ENCODE measurements at regions not wholly inside any gene's neighbourhood (a gene's known extent, or its start where the extent isn't known, plus 50 kb on each side); places are given as distances from the start of the nearest gene placed in this dataset.

GRCh38 chr12:113640837-113641236 is 169.2 kb upstream of the LHX5 start:
- Histone ChIP-seq H2BK15ac (ENCODE audit: low read depth, low read length) (no peak overlapping the region), H3K56ac (ENCODE audit: insufficient read length, low read depth, low read length) (no peak overlapping the region), H3K4me2 (ENCODE audit: insufficient read depth, insufficient read length, low read length) (no peak overlapping the region), H3K14ac (ENCODE audit: insufficient read depth, low read length) (no peak overlapping the region), H3K23me2 (ENCODE audit: insufficient read length, low read depth, low read length, poor library complexity, severe bottlenecking) (no peaks in the 10 kb centered on the region), H4K91ac (ENCODE audit: insufficient read length, low read depth, low read length) (no peak overlapping the region), H4K8ac (replicated peaks; ENCODE audit: insufficient read length, low read depth, low read length) (no peak overlapping the region), H2BK20ac (ENCODE audit: low read depth, low read length, poor library complexity, severe bottlenecking) (no peak overlapping the region), H4K5ac (ENCODE audit: insufficient read length, low read depth, low read length) (no peak overlapping the region), H3K4ac (ENCODE audit: low read depth, low read length) (no peak overlapping the region), H4K20me1 (ENCODE audit: control insufficient read depth, insufficient read depth, insufficient read length) (no peaks in the 10 kb centered on the region), H2BK5ac (ENCODE audit: insufficient read length, low read length) (no peak overlapping the region), H3K79me1 (ENCODE audit: insufficient read depth, low read depth, low read length, poor library complexity, severe bottlenecking) (no peaks in the 10 kb centered on the region), H2AK5ac (ENCODE audit: insufficient read length, low read length) (no peak overlapping the region), H2AFZ (ENCODE audit: low read length) (no peak overlapping the region), H3K27me3 (ENCODE audit: insufficient read depth, low read length) (no peaks in the 10 kb centered on the region; the same call in 1 of the 2 replicates), H2BK12ac (ENCODE audit: insufficient read length, low read depth, low read length) (no peak overlapping the region), H3T11ph (ENCODE audit: low read length) (no peak overlapping the region), H3K27ac (ENCODE audit: insufficient read length, low read depth, low read length) (no peak overlapping the region), H3K4me1 (ENCODE audit: insufficient read depth, low read length) (no peaks in the 10 kb centered on the region; the same call in 1 of the 2 replicates), H3K9ac (ENCODE audit: extremely low read depth, insufficient read length, low read length) (no peak overlapping the region), H2BK120ac (ENCODE audit: low read depth, low read length, poor library complexity, severe bottlenecking) (no peak overlapping the region), H3K79me2 (ENCODE audit: insufficient read depth, low read length) (no peaks in the 10 kb centered on the region), H3K9me3 (ENCODE audit: control insufficient read depth, low read depth, low read length) (no peaks in the 10 kb centered on the region), H3K23ac (ENCODE audit: insufficient read length, low read depth, low read length) (no peak overlapping the region), H3K18ac (ENCODE audit: insufficient read length, low read depth, low read length) (no peak overlapping the region)
- Mint-ChIP-seq H3K36me3 (ENCODE audit: insufficient read depth in 1 of 3, low read depth in 3 of 3) (no peaks in the 10 kb centered on the region; a peak in 1 of 7 replicates), H3K27me3 (ENCODE audit: low read depth) (peaks cover 36% of the 10 kb centered on the region), H3K4me3 (no peak overlapping the region; a peak in 1 of 5 replicates), H3K27ac (0 out of 7 replicates have a peak overlapping the region, but pooled peaks of 1 of the 3 experiments have one; percentile 41), H3K9me3 (no peaks in the 10 kb centered on the region), H3K4me1 (peaks cover 35 to 58% of the 10 kb centered on the region in 2 experiments)
- TF ChIP-seq CTCF (conservative IDR thresholded peaks at IDR 0.05), result no peak
- WGBS (ENCODE audit: extremely low coverage, insufficient read length, low lambda C conversion rate), result no CpG with 5 or more reads among the region's 5 CpGs
- DNase-seq, result no peak

All from H9 (cell line).